Erythroblast (primary cell): ENCODE measurements at regions not wholly inside any gene's neighbourhood (a gene's known extent, or its start where the extent isn't known, plus 50 kb on each side); places are given as distances from the start of the nearest gene placed in this dataset.

Experiments
- GATA1 ChIP-seq: IDR thresholded peaks from 2 replicates; pipeline ENCODE4 v1.6.1; 2011; ENCODE audit warnings: low read depth, mild to moderate bottlenecking, control low read depth, low read length, moderate library complexity
- POLR2A ChIP-seq: IDR thresholded peaks from 2 replicates; pipeline ENCODE4 v1.6.1; 2011; ENCODE audit warnings: mild to moderate bottlenecking, low read length

- TF ChIP-seq POLR2A (no peak), GATA1 (no peak)
These were observed 79.2 kb upstream of the CIBAR2 start for GRCh38 chr16:85191341-85191965.
